ENCODE measurements at regions not wholly inside any gene's neighbourhood (a gene's known extent, or its start where the extent isn't known, plus 50 kb on each side); places are given as distances from the start of the nearest gene placed in this dataset.
"Not testable (repeated sequence)": the region's sequence is repeated elsewhere in the genome, so short reads cannot be mapped to it uniquely, and the experiment has no call there.

- DNase-seq: no peak
These were observed 1582.1 kb upstream of the SLC10A2 start for GRCh38 chr13:104648291-104648690.

- no peak for DNase-seq
These were observed 1579.6 kb upstream of the SLC10A2 start for GRCh38 chr13:104645786-104646185.

GRCh38 chr13:104641309-104641708 lies 1575.1 kb upstream of the SLC10A2 start:
- DNase-seq: no peak

- no peak for DNase-seq
These were observed 1569.7 kb upstream of the SLC10A2 start for GRCh38 chr13:104635879-104636278.

GRCh38 chr13:104634016-104634415 lies 1567.8 kb upstream of the SLC10A2 start:
- no peak for DNase-seq

GRCh38 chr13:104632736-104633135 lies 1566.5 kb upstream of the SLC10A2 start:
- DNase-seq: peak; percentile 45 to 56

GRCh38 chr13:104625201-104625600 lies 1559.0 kb upstream of the SLC10A2 start:
- DNase-seq: no peak

- DNase-seq: no peak
These were observed 1550.8 kb upstream of the SLC10A2 start for GRCh38 chr13:104616990-104617389.

GRCh38 chr13:104614361-104615145 lies 1548.3 kb upstream of the SLC10A2 start:
- DNase-seq: no peak

GRCh38 chr13:104608331-104608730 lies 1542.1 kb upstream of the SLC10A2 start:
- DNase-seq: no peak

- DNase-seq: not testable (repeated sequence)
These were observed 1539.2 kb upstream of the SLC10A2 start for GRCh38 chr13:104605435-104605834.

- DNase-seq: no peak
These were observed 1531.4 kb upstream of the SLC10A2 start for GRCh38 chr13:104597546-104598180.

GRCh38 chr13:104595511-104595910 lies 1529.3 kb upstream of the SLC10A2 start:
- DNase-seq: no peak

- DNase-seq: no peak
These were observed 1528.6 kb upstream of the SLC10A2 start for GRCh38 chr13:104594806-104595205.

- no peak for DNase-seq
These were observed 1527.5 kb upstream of the SLC10A2 start for GRCh38 chr13:104593693-104594092.

GRCh38 chr13:104593251-104593576 lies 1527.0 kb upstream of the SLC10A2 start:
- no peak for DNase-seq

- no peak for DNase-seq
These were observed 1526.5 kb upstream of the SLC10A2 start for GRCh38 chr13:104592545-104593250.

GRCh38 chr13:104592127-104592526 lies 1525.9 kb upstream of the SLC10A2 start:
- DNase-seq: no peak

GRCh38 chr13:104586051-104586746 lies 1520.0 kb upstream of the SLC10A2 start:
- peak; percentile 19 to 32 for DNase-seq

- DNase-seq: no peak
These were observed 1518.3 kb upstream of the SLC10A2 start for GRCh38 chr13:104584481-104584880.

GRCh38 chr13:104580931-104581330 lies 1514.7 kb upstream of the SLC10A2 start:
- no peak for DNase-seq

- DNase-seq: peak; percentile 11 to 27
These were observed 1511.0 kb upstream of the SLC10A2 start for GRCh38 chr13:104577071-104577815.

All from right lung (tissue), 2 donors.